SIG-M5 treated with dmso at 0.1 percent for 504 hours (cell line): ENCODE measurements at regions not wholly inside any gene's neighbourhood (a gene's known extent, or its start where the extent isn't known, plus 50 kb on each side); places are given as distances from the start of the nearest gene placed in this dataset.
"Not testable (repeated sequence)": the region's sequence is repeated elsewhere in the genome, so short reads cannot be mapped to it uniquely, and the experiment has no call there.

Source experiments
- DNase-seq: peaks from one replicate; lab custom pipeline; 2025; ENCODE audit not compliant: unreplicated experiment; lab: John Stamatoyannopoulos, UW

GRCh38 chr16:21363550-21364223 lies 85.6 kb upstream of the CRYM start:
- peak; percentile 84 for DNase-seq

GRCh38 chr16:21361612-21362227 lies 83.6 kb upstream of the CRYM start:
- not testable (repeated sequence) for DNase-seq

GRCh38 chr16:21361045-21361444 lies 83.0 kb upstream of the CRYM start:
- not testable (repeated sequence) for DNase-seq

DNA sequence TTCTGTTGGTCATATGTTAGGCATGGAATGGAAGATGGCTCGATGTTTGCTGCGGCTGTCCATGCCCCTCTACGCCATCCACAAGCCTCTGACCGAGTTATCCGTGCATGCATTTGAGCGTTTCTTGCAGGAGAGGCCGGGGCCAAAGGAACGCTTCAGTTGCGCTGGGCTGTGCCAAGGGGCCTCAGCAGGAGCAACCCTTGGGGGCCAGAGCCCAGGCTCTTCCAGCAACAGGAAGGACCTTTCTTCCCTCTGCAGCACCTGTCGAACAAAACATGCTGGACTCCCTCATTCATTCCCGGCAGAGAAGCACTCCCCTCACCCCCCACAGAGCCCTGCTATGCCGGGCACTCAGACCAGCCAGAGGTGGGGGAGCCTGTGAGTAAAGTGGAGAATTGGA lies 81.4 kb upstream of the CRYM start:
- not testable (repeated sequence) for DNase-seq

GRCh38 chr16:21358261-21358795 lies 80.2 kb upstream of the CRYM start:
- DNase-seq = peak; percentile 76

- DNase-seq = peak; percentile 65
These were observed 78.2 kb upstream of the CRYM start for GRCh38 chr16:21356308-21356707.

DNA sequence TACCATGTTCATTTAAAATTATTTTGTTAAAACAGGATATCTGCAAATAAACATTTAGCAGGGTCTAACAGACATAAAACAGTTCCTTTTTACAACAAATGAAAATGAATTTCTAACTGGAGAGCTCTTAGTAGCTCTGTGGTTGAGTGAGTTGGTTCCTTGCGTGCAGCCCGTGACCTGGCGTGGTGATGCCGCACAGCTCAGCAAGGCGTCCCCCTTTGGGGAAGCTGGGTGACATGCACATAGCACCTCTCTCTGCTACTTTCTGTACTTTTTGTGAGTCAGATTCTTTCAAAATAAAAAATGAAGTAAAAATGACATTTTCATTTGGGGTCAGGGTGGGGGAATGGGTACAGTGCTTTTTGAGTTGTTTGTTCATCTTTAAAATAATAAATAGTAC lies 73.3 kb upstream of the CRYM start:
- not testable (repeated sequence) for DNase-seq

GRCh38 chr16:21350851-21351250 lies 72.8 kb upstream of the CRYM start:
- not testable (repeated sequence) for DNase-seq

DNA sequence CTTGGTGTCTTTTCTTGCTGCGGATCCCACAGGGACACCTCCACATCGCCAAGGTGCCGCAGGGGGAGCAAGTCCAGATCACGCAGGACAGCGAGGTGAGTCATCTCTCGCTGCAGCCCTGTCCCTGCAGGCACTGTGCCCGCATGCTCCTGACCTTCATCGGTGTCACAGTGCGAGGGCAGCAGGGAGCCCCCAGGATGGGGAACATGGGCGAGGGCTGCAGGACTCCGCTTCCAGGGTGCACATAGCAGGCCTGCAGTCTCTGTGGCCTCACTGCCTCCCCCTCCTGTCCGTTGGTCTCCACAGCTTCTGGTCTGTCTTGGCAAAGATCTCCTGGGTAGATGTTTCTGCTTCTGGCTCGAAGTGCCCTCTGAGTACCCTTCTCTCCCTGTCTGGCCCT lies 71.2 kb upstream of the CRYM start:
- not testable (repeated sequence) for DNase-seq

- not testable (repeated sequence) for DNase-seq
These were observed 70.7 kb upstream of the CRYM start for GRCh38 chr16:21348815-21349214.

- not testable (repeated sequence) for DNase-seq
These were observed 69.4 kb upstream of the CRYM start for GRCh38 chr16:21347538-21347937.

DNA sequence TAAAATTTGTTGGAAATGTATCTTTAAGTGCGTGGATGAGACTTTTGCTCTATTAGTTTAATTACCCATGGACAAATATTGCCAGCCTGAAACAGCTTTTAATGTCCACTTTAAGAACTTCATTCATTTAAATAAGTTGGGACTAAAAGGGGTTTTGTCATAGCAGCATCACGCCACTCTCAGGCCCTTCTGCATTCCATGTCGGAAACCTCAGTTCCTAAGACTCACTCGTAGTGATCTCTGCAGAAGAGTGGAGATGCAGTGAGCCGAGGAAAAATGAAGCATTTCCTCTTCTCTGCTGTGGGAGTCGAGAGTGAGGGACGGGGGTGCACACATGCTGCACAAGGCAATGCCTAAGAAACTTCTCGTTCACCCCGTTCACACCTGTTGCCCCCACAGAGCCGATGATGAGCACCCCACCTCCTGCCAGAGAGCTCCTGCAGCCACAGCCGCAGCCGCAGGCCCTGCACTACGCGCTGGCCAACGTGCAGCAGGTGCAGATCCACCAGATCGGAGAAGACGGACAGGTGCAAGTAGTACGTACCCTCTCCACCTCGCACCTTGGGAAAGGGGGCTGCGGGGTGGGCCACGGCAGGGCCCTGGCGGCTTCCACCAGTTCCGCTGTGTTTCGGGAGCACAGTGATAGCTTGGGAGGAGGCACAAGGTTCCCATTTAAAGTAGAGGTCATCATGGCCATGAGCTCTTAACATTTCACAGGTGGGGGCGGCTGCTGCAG lies 68.8 kb upstream of the CRYM start:
- not testable (repeated sequence) for DNase-seq

GRCh38 chr16:21344361-21344912 lies 66.3 kb upstream of the CRYM start:
- DNase-seq = not testable (repeated sequence)

GRCh38 chr16:21341101-21341500 lies 63.0 kb upstream of the CRYM start:
- DNase-seq = no peak

DNA sequence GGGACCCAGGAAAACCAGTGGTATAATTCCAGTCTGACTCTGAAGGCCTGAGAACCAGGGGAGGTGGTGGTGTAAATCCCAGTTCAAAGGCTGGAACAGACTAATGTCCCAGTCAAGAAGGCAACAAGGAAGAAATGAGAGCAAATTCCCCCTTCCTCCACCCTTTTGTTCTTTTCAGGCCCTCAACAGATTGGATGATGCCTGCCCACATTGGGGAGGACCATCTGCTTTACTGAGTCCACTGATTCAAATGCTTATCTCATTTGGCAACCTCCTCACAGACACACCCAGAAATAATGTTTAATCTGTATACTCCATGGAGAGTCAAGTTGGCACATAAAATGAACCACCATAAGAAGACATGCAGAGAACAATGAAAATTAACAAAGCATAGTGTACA lies 61.9 kb upstream of the CRYM start:
- no peak for DNase-seq

- DNase-seq = no peak
These were observed 61.2 kb upstream of the CRYM start for GRCh38 chr16:21339269-21339641.

DNA sequence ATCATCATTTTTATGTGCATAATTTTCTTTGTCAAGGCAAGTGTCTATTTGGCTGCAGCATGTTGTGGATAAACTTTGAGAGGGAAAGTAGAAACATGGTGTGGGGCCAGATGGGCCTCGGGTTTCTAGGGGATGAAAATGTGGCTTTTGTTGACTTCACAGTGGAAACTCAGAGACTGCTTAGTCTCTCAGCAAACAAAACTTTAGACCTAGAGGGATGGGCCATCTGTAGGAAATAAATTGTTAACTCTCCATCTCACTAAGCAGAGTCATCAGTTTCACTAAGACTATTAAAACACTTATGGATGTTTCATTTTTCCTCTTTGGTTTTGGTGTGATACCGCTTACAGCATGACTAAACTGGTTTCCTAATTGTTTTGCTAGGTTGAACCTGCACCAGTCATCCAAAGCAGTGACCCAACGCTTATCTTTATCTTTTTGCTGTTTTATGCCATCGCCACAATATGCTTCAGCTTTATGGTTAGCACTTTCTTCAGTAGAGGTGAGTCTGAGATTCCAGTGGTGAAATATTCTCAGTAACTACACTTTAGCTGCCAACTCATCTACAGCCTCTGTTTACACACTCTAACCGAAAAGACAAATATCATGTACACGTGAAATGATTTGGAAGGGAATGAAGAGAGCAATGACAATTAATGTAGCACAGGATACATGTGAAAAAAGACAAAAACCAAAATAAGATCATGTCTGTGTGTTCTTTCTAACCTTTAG lies 60.6 kb upstream of the CRYM start:
- DNase-seq = no peak

- DNase-seq = no peak
These were observed 58.1 kb upstream of the CRYM start for GRCh38 chr16:21336231-21336630.

DNA sequence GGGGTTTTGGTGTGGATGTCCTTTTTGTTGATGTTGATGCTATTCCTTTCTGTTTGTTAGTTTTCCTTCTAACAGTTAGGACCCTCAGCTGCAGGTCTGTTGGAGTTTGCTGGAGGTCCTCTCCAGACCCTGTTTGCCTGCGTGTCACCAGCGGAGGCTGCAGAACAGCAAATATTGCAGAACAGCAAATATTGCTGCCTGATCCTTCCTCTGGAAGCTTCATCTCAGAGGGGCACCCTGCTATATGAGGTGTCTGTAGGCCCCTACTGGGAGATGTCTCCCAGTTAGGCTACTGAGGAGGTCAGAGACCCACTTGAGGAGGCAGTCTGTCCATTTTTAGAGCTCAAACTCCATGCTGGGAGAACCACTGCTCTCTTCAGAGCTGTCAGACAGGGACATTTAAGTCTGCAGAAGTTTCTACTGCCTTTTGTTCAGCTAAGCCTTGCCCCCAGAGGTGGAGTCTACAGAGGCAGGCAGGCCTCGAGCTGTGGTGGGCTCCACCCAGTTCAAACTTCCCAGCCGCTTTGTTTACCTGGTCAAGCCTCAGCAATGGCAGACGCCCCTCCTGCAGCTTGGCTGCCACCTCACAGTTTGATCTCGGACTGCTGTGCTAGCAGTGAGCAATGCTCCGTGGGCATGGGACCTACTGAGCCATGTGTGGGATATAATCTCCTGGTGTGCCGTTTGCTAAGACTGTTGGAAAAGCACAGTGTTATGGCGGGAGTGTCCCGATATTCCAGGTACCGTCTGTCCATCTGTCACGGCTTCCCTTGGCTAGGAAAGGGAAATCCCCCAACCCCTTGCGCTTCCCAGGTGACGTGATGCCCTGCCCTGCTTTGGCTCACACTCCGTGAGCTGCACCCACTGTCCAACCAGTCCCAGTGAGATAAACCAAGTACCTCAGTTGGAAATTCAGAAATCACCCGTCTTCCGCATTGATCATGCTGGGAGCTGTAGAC lies 56.4 kb upstream of the CRYM start:
- DNase-seq = not testable (repeated sequence)

DNA sequence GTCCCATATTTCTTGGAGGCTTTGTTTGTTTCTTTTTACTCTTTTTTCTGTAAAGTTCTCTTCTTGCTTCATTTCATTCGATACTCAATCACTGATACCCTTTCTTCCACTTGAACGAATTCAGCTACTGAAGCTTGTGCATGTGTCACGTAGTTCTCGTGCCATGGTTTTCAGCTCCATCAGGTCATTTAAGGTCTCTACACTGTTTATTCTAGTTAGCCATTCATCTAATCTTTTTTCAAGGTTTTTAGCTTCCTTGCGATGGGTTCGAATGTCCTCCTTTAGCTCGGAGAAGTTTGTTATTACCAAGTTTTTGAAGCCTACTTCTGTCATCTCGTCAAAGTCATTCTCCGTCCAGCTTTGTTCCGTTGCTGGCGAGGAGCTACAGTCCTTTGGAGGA lies 55.6 kb upstream of the CRYM start:
- not testable (repeated sequence) for DNase-seq
